Suprapubic skin (tissue), 4 donors: ENCODE measurements at regions not wholly inside any gene's neighbourhood (a gene's known extent, or its start where the extent isn't known, plus 50 kb on each side); places are given as distances from the start of the nearest gene placed in this dataset.

ENCODE experiments used
- DNase-seq, 2 donors: peaks; one replicate each; pipeline ENCODE4 v3.0.0-alpha.2; 2019; ENCODE audit warnings: low spot score in 2 of 2
- H3K27ac ChIP-seq: fragments of 200-600 bp; sonication (generic); one replicate; pipeline ENCODE4 v1.5.1; 2019
- H3K27me3 ChIP-seq: fragments of 200-600 bp; sonication (generic); one replicate; pipeline ENCODE4 v1.5.1; 2019
- H3K36me3 ChIP-seq: fragments of 200-600 bp; sonication (generic); one replicate; pipeline ENCODE4 v1.5.1; 2019
- H3K4me1 ChIP-seq: fragments of 200-600 bp; sonication (generic); one replicate; pipeline ENCODE4 v1.5.1; 2019
- H3K4me3 ChIP-seq: fragments of 200-600 bp; sonication (generic); one replicate; pipeline ENCODE4 v1.5.1; 2019; ENCODE audit warnings: mild to moderate bottlenecking
- H3K9me3 ChIP-seq: fragments of 200-600 bp; sonication (generic); one replicate; pipeline ENCODE4 v1.5.1; 2019
- EP300 ChIP-seq: sonication (generic); formaldehyde crosslinking; IDR thresholded peaks from one replicate; pipeline ENCODE4 v1.6.1; 2017; ENCODE audit warnings: antibody characterized with exemption
- POLR2A ChIP-seq, 2 donors: fragments of 450-650 bp; IDR thresholded peaks; one replicate each; pipeline ENCODE4 v1.6.1; 2017; ENCODE audit warnings: antibody characterized with exemption in 2 of 2, mild to moderate bottlenecking in 2 of 2, moderate library complexity in 2 of 2
- POLR2AphosphoS5 ChIP-seq, 3 donors: sonication (generic); formaldehyde crosslinking; IDR thresholded peaks; one replicate each; pipeline ENCODE4 v1.6.1; 2017; ENCODE audit warnings: antibody characterized with exemption in 3 of 3
- WGBS: methylation state at CpG from one replicate; pipeline ENCODE4 v1.1.5; 2018; 5-methylcytosine and 5-hydroxymethylcytosine counted together
- TF ChIP-seq, protein P1 (sequence below), 2 donors: fragments of 200-600 bp in 1 of 2; fragments of 450-650 bp in 1 of 2; sonication (generic) in 1 of 2; IDR thresholded peaks; one replicate each; pipeline ENCODE4 v1.5.1; 2016 to 2019; ENCODE audit warnings: antibody characterized with exemption in 2 of 2, mild to moderate bottlenecking in 1 of 2, moderate library complexity in 1 of 2

DNA sequence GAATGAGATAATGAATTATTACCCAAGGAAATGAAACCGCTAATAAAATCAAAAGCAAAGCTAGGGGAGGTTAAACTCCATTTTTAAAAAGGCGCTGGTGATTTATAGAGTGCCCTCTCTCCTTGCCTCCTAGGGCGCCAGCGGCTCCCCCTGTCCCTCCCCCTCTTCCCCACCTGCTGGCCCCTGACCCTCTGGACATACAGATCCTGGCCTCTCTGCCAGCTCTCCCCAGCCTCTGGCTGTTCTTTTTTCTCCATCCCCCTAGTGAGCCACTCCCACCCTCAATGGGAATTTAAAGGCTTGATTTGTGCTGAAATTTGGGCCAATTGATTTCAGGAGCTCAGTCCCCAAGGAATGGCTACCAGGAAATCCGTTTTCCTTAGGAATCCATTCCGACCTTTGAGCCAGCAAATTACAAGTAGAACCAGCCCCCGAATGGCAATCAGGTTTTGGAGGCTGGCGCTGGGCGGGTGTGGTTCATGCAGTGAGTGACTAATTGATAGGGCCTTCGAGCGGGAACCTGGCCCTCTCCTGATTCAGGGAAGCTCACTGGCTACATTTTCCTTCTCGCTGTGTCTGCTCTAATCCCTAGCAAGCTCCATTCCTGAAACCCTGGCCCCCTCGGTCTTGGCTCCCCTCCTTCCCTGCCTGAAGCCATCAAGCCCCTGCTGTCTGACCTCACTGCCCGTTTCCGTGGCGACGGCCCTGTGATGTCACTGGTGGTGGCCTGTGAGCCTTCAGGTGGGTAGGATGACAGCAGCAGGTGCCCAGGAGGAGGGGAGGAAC is 141.9 kb upstream of the SDK2 start:
- no peak overlapping the region for H3K27ac ChIP-seq
- 34% methylated on average over 17 of the region's 17 CpGs for WGBS
- DNase-seq: no peak
- H3K9me3 ChIP-seq: no peaks in the 10 kb centered on the region
- peaks cover 73% of the 10 kb centered on the region for H3K27me3 ChIP-seq
- H3K4me1 ChIP-seq: peaks cover 13% of the 10 kb centered on the region
- TF ChIP-seq, protein P1, sequence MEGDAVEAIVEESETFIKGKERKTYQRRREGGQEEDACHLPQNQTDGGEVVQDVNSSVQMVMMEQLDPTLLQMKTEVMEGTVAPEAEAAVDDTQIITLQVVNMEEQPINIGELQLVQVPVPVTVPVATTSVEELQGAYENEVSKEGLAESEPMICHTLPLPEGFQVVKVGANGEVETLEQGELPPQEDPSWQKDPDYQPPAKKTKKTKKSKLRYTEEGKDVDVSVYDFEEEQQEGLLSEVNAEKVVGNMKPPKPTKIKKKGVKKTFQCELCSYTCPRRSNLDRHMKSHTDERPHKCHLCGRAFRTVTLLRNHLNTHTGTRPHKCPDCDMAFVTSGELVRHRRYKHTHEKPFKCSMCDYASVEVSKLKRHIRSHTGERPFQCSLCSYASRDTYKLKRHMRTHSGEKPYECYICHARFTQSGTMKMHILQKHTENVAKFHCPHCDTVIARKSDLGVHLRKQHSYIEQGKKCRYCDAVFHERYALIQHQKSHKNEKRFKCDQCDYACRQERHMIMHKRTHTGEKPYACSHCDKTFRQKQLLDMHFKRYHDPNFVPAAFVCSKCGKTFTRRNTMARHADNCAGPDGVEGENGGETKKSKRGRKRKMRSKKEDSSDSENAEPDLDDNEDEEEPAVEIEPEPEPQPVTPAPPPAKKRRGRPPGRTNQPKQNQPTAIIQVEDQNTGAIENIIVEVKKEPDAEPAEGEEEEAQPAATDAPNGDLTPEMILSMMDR (IDR thresholded peaks at IDR 0.05): no peak
- TF ChIP-seq POLR2A (IDR thresholded peaks at IDR 0.05) (no peak), EP300 (no peak), POLR2AphosphoS5 (IDR thresholded peaks at IDR 0.05) (no peak)
- H3K36me3 ChIP-seq: no peaks in the 10 kb centered on the region
- no peak overlapping the region for H3K4me3 ChIP-seq

DNA sequence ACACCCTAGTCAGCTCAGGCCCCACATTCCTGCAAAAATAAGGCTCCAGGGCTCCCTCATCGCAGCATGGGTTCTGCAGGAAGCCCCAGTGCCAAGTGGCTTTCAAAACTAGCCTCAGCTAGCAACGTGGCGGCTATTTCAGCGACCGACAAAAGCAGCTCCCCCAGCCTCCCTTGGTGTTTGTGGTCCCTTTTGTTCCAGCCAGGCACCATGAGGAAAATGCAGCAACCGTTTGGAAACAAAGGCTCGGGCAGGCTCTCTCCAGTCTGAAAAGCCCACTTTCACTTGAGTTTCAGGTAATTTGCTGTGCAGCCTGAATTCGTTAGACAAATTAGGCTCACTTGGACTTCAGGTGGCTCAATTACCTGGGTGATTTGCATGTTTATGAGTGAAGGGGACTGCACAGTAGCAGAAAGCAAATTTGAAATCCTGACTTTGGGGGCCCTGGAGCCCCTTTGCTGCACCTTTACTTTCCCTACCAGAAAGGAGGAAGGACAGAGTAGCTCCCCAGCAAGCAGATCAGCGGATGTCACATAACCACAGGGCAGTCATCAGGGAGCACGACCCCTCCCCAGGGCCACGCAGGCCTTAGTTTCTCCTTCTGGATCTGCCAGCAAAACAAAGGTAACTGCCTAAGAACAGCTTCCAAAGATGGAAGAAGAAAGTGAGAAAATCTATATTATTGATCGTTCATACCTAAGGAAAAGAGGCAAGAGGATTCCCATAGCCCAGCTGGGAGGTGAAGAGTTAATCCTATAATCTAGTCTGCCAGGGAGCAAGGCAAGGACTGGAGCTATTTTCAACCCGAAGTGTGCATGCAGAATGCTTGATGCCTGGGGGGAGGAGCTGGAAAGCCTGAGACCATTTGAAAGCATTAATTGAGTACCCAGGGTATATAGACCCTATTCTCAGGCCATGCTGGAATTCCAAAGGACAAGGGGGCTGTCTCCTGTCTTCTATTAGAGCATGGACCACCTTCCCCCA is 143.1 kb upstream of the SDK2 start:
- no peak overlapping the region for H3K4me3 ChIP-seq
- no peak for DNase-seq
- peaks cover 13% of the 10 kb centered on the region for H3K4me1 ChIP-seq
- H3K9me3 ChIP-seq: no peaks in the 10 kb centered on the region
- no peaks in the 10 kb centered on the region for H3K36me3 ChIP-seq
- peaks cover 76% of the 10 kb centered on the region for H3K27me3 ChIP-seq
- no peak overlapping the region for H3K27ac ChIP-seq
- no peak for TF ChIP-seq POLR2A (IDR thresholded peaks at IDR 0.05)
- TF ChIP-seq, protein P1 (IDR thresholded peaks at IDR 0.05): no peak
- TF ChIP-seq POLR2AphosphoS5 (IDR thresholded peaks at IDR 0.05): no peak
- TF ChIP-seq EP300: no peak
- 60% methylated on average over 13 of the region's 13 CpGs for WGBS

DNA sequence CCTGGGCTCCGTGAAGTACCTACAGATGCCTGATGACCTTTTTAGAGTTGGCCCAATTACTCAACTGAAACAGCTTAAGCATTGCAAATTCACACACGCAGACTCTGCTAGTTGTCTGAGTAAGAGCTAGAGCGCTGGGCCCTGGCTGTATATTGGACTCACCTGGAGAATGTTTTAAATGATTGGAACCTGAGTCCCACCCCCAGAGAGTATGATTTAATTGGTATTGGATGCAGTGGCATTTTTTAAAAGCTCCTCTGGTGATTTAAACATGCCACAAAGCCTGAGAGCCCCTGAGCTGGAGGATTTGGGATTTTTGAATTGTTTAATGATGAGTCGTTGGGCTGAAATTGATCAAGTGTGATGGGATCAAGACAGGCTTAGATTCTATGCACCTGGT is 143.9 kb upstream of the SDK2 start:
- peaks cover 70% of the 10 kb centered on the region for H3K27me3 ChIP-seq
- no peak overlapping the region for H3K4me3 ChIP-seq
- DNase-seq: no peak
- TF ChIP-seq, protein P1 (IDR thresholded peaks at IDR 0.05): no peak
- TF ChIP-seq EP300 (no peak), POLR2AphosphoS5 (IDR thresholded peaks at IDR 0.05) (no peak), POLR2A (IDR thresholded peaks at IDR 0.05) (no peak)
- H3K36me3 ChIP-seq: no peaks in the 10 kb centered on the region
- no peaks in the 10 kb centered on the region for H3K9me3 ChIP-seq
- H3K4me1 ChIP-seq: peaks cover 13% of the 10 kb centered on the region
- 90% methylated on average over 4 of the region's 4 CpGs for WGBS
- no peak overlapping the region for H3K27ac ChIP-seq

DNA sequence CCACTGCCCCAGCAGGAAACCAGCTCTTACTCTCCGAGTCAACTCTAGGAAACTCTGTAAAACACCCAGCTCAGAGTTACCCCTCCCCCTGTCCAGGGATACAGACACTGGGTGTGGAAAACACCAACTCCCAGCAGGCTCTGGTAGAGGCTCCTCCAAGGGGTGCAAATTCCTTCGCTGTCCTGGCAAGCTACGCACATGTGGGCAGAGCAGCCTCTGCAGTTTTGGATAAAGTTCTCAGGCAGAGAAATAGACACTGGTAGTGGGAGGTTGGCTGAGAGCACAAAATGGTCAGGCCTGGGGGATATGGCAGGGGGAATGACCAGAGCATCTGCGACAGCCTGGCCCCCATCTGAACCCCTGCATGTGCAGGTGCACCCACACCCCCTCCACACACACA is 146.9 kb upstream of the SDK2 start:
- Histone ChIP-seq H3K27me3 (peaks cover 58% of the 10 kb centered on the region), H3K9me3 (no peaks in the 10 kb centered on the region), H3K27ac (no peak overlapping the region), H3K36me3 (no peaks in the 10 kb centered on the region), H3K4me3 (no peak overlapping the region), H3K4me1 (peaks cover 6% of the 10 kb centered on the region)
- no peak for DNase-seq
- WGBS: 58% methylated on average over 4 of the region's 4 CpGs
- TF ChIP-seq EP300 (no peak), POLR2A (IDR thresholded peaks at IDR 0.05) (no peak), POLR2AphosphoS5 (IDR thresholded peaks at IDR 0.05) (no peak)
- TF ChIP-seq, protein P1 (IDR thresholded peaks at IDR 0.05): no peak

DNA sequence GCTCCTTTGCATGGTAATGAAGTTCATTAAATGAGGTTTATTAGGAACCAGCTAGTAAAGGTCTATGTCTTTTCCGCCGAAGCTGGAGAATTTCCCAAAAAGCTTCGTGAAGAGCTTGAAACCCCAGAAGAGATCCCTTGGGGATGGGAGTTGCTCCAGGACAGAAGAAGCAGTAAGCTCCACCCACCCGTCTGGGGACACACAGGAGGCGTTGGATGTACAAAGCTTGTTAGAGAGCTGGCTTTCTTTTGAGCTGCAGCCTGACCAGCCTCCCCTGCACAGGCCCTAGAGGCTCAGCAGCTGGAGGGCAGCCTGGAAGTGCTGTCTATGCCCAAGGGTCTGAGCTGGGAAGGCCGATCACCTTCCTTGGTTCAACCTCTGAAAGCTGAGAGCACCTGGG is 147.4 kb upstream of the SDK2 start:
- DNase-seq: no peak
- Histone ChIP-seq H3K9me3 (no peaks in the 10 kb centered on the region), H3K36me3 (no peaks in the 10 kb centered on the region), H3K4me1 (peaks cover 1% of the 10 kb centered on the region), H3K4me3 (no peak overlapping the region), H3K27ac (no peak overlapping the region), H3K27me3 (peaks cover 53% of the 10 kb centered on the region)
- 70% methylated on average over 6 of the region's 6 CpGs for WGBS
- TF ChIP-seq POLR2A (IDR thresholded peaks at IDR 0.05): no peak
- TF ChIP-seq POLR2AphosphoS5 (IDR thresholded peaks at IDR 0.05): no peak
- TF ChIP-seq EP300: no peak
- TF ChIP-seq, protein P1 (IDR thresholded peaks at IDR 0.05): no peak
